Stimulated activated CD4-positive, alpha-beta T cell treated with anti-CD3 and anti-CD28 coated beads, Interleukin-15, amount 100 ng/mL, for 1 hour (primary cell): ENCODE measurements at regions not wholly inside any gene's neighbourhood (a gene's known extent, or its start where the extent isn't known, plus 50 kb on each side); places are given as distances from the start of the nearest gene placed in this dataset.

Experiments
- DNase-seq, 2 donors: peaks; one replicate each; pipeline ENCODE4 v3.0.0-alpha.2; 2020; ENCODE audit warnings: low read depth in 1 of 2, low spot score in 1 of 2

- no peak for DNase-seq
Measured at GRCh38 chr2:33859176-33859575, 260.1 kb upstream of the FAM98A start.

- DNase-seq, result no peak
Measured at GRCh38 chr2:33848486-33848885, 249.4 kb upstream of the FAM98A start.

GRCh38 chr2:33839791-33840190 is 240.7 kb upstream of the FAM98A start:
- no peak for DNase-seq

- DNase-seq, result no peak
Measured at GRCh38 chr2:33836628-33837027, 237.5 kb upstream of the FAM98A start.

- no peak for DNase-seq
Measured at GRCh38 chr2:33835911-33836310, 236.8 kb upstream of the FAM98A start.

- no peak for DNase-seq
Measured at GRCh38 chr2:33822964-33823363, 223.9 kb upstream of the FAM98A start.

GRCh38 chr2:33812707-33813106 is 213.6 kb upstream of the FAM98A start:
- DNase-seq, result no peak

- no peak for DNase-seq
Measured at GRCh38 chr2:33810046-33810835, 211.1 kb upstream of the FAM98A start.

- no peak for DNase-seq
Measured at GRCh38 chr2:33806041-33806440, 206.9 kb upstream of the FAM98A start.

GRCh38 chr2:33804155-33804554 is 205.1 kb upstream of the FAM98A start:
- no peak for DNase-seq

GRCh38 chr2:33796511-33796910 is 197.4 kb upstream of the FAM98A start:
- no peak for DNase-seq

- DNase-seq, result no peak
Measured at GRCh38 chr2:33791625-33792024, 192.5 kb upstream of the FAM98A start.

GRCh38 chr2:33788044-33788443 is 188.9 kb upstream of the FAM98A start:
- no peak for DNase-seq

GRCh38 chr2:33786881-33787280 is 187.8 kb upstream of the FAM98A start:
- DNase-seq, result no peak

- no peak for DNase-seq
Measured at GRCh38 chr2:33785201-33786106, 186.4 kb upstream of the FAM98A start.

GRCh38 chr2:33784488-33784887 is 185.4 kb upstream of the FAM98A start:
- DNase-seq, result no peak

- DNase-seq, result no peak
Measured at GRCh38 chr2:33782395-33783230, 183.5 kb upstream of the FAM98A start.

- DNase-seq, result no peak
Measured at GRCh38 chr2:33777786-33778185, 178.7 kb upstream of the FAM98A start.

GRCh38 chr2:33775306-33775705 is 176.2 kb upstream of the FAM98A start:
- DNase-seq, result no peak

GRCh38 chr2:33770023-33770422 is 170.9 kb upstream of the FAM98A start:
- DNase-seq, result no peak

GRCh38 chr2:33766175-33766574 is 167.1 kb upstream of the FAM98A start:
- no peak for DNase-seq
